GM12872 (cell line): ENCODE measurements at regions not wholly inside any gene's neighbourhood (a gene's known extent, or its start where the extent isn't known, plus 50 kb on each side); places are given as distances from the start of the nearest gene placed in this dataset.

Experiments used
- CTCF ChIP-seq: IDR thresholded peaks from 3 replicates; pipeline ENCODE4 v1.5.1; 2011; ENCODE audit warnings: low read depth, mild to moderate bottlenecking, low read length, moderate library complexity; ENCODE audit not compliant: insufficient read depth

GRCh38 chr2:7243276-7243675 is 326.1 kb downstream of the RNF144A start:
- no peak for TF ChIP-seq CTCF

- TF ChIP-seq CTCF = no peak
These were observed 339.2 kb downstream of the RNF144A start for GRCh38 chr2:7256377-7256776.

- TF ChIP-seq CTCF = no peak
These were observed 345.5 kb downstream of the RNF144A start for GRCh38 chr2:7262727-7263126.

- TF ChIP-seq CTCF = no peak
These were observed 347.6 kb downstream of the RNF144A start for GRCh38 chr2:7264791-7265190.

- no peak for TF ChIP-seq CTCF
These were observed 348.1 kb downstream of the RNF144A start for GRCh38 chr2:7265286-7265685.

- TF ChIP-seq CTCF = no peak
These were observed 352.0 kb downstream of the RNF144A start for GRCh38 chr2:7269106-7269643.

GRCh38 chr2:7270011-7270431 is 352.8 kb downstream of the RNF144A start:
- no peak for TF ChIP-seq CTCF

- no peak for TF ChIP-seq CTCF
These were observed 355.0 kb downstream of the RNF144A start for GRCh38 chr2:7272210-7272609.
